HL-60 (cell line): ENCODE measurements at regions not wholly inside any gene's neighbourhood (a gene's known extent, or its start where the extent isn't known, plus 50 kb on each side); places are given as distances from the start of the nearest gene placed in this dataset.

Experiments
- DNase-seq, 2 experiments: peaks; one replicate each; pipeline ENCODE4 v3.0.0-alpha.2; 2010 to 2020; ENCODE audit warnings: low read depth in 1 of 2, low spot score in 1 of 2
- H3K27ac ChIP-seq: fragments of 250-450 bp; sonication (Bioruptor Pico); replicated peaks from 2 replicates; pipeline ENCODE4 v1.5.1; 2020; ENCODE audit warnings: mild to moderate bottlenecking, moderate library complexity
- H3K27me3 ChIP-seq: fragments of 250-450 bp; sonication (Bioruptor Pico); 2 replicates; pipeline ENCODE4 v1.5.1; 2021; ENCODE audit warnings: mild to moderate bottlenecking, moderate library complexity; ENCODE audit not compliant: insufficient read depth, poor library complexity, severe bottlenecking
- H3K4me3 ChIP-seq: replicated peaks from 2 replicates; pipeline ENCODE4 v1.5.1; 2011; ENCODE audit warnings: mild to moderate bottlenecking, control low read depth, low read length; ENCODE audit not compliant: insufficient read depth
- CTCF ChIP-seq: IDR thresholded peaks from one replicate; pipeline ENCODE4 v1.5.1; 2011; ENCODE audit warnings: low read length, control low read depth, inconsistent platforms; ENCODE audit not compliant: insufficient read depth
- GABPA ChIP-seq: IDR thresholded peaks from 2 replicates; pipeline ENCODE4 v1.6.1; 2012; ENCODE audit warnings: low read depth
- POLR2AphosphoS5 ChIP-seq: IDR thresholded peaks from 2 replicates; pipeline ENCODE4 v1.6.1; 2012; ENCODE audit warnings: low read depth
- REST ChIP-seq: IDR thresholded peaks from 2 replicates; pipeline ENCODE4 v1.6.1; 2012; ENCODE audit warnings: low read depth; ENCODE audit not compliant: insufficient replicate concordance
- SPI1 ChIP-seq: IDR thresholded peaks from 2 replicates; pipeline ENCODE4 v1.6.1; 2012; ENCODE audit warnings: low read depth, mild to moderate bottlenecking, borderline replicate concordance

- Histone ChIP-seq H3K4me3 (no peak overlapping the region), H3K27me3 (peaks cover 2% of the 10 kb centered on the region), H3K27ac (no peak overlapping the region)
- no peak for TF ChIP-seq POLR2AphosphoS5
- no peak for TF ChIP-seq GABPA
- TF ChIP-seq SPI1: no peak
- TF ChIP-seq REST: no peak
- TF ChIP-seq CTCF: no peak
- no peak for DNase-seq
These were observed 92.7 kb upstream of the C1orf21 start for GRCh38 chr1:184294101-184294500.

GRCh38 chr1:184296466-184297243 is 90.2 kb upstream of the C1orf21 start:
- no peak for DNase-seq
- H3K27ac ChIP-seq: no peak overlapping the region
- H3K4me3 ChIP-seq: no peak overlapping the region
- H3K27me3 ChIP-seq: peaks cover 2% of the 10 kb centered on the region
- TF ChIP-seq GABPA (no peak), CTCF (no peak), SPI1 (no peak), REST (no peak), POLR2AphosphoS5 (no peak)

- Histone ChIP-seq H3K4me3 (no peak overlapping the region), H3K27ac (no peak overlapping the region), H3K27me3 (peaks cover 2% of the 10 kb centered on the region)
- DNase-seq: no peak
- TF ChIP-seq POLR2AphosphoS5 (no peak), SPI1 (no peak), REST (no peak), CTCF (no peak), GABPA (no peak)
These were observed 89.5 kb upstream of the C1orf21 start for GRCh38 chr1:184297244-184297750.
